Endodermal cell (in vitro differentiated cells): ENCODE measurements at regions not wholly inside any gene's neighbourhood (a gene's known extent, or its start where the extent isn't known, plus 50 kb on each side); places are given as distances from the start of the nearest gene placed in this dataset.

Experiments used
- DNase-seq: peaks from one replicate; pipeline ENCODE4 v3.0.0-alpha.2; 2017
- H3K27ac ChIP-seq: 2 replicates; pipeline ENCODE4 v1.5.1; 2013; ENCODE audit warnings: mild to moderate bottlenecking, low read depth, low read length, moderate library complexity
- H3K27me3 ChIP-seq: 2 replicates; pipeline ENCODE4 v1.6.1; 2013; ENCODE audit warnings: mild to moderate bottlenecking, low read length, moderate library complexity; ENCODE audit not compliant: insufficient read depth, control insufficient read depth, poor library complexity, severe bottlenecking
- H3K36me3 ChIP-seq: 2 replicates; pipeline ENCODE4 v1.7.0; 2013; ENCODE audit warnings: mild to moderate bottlenecking, low read length, moderate library complexity; ENCODE audit not compliant: control insufficient read depth, insufficient read depth
- H3K4me1 ChIP-seq: one replicate; pipeline ENCODE4 v1.7.0; 2013; ENCODE audit warnings: low read length; ENCODE audit not compliant: control insufficient read depth, insufficient read depth
- H3K4me3 ChIP-seq: 2 replicates; pipeline ENCODE4 v1.5.1; 2013; ENCODE audit warnings: mild to moderate bottlenecking, low read length, moderate library complexity
- H3K9ac ChIP-seq: 2 replicates; pipeline ENCODE4 v1.6.1; 2013; ENCODE audit warnings: mild to moderate bottlenecking, low read length, moderate library complexity; ENCODE audit not compliant: poor library complexity, severe bottlenecking; ENCODE audit errors: extremely low read depth
- H3K9me3 ChIP-seq: 2 replicates; pipeline ENCODE4 v1.6.1; 2013; ENCODE audit warnings: mild to moderate bottlenecking, low read length, moderate library complexity; ENCODE audit not compliant: control insufficient read depth
- H3K27ac Mint-ChIP-seq: 2 replicates; pipeline ENCODE4 v1.8.0; 2020; ENCODE audit warnings: mixed read lengths
- H3K27me3 Mint-ChIP-seq: 2 replicates; pipeline ENCODE4 v1.8.0; 2021; ENCODE audit warnings: mild to moderate bottlenecking, mixed read lengths; ENCODE audit not compliant: insufficient read depth
- H3K36me3 Mint-ChIP-seq: 2 replicates; pipeline ENCODE4 v1.8.0; 2020; ENCODE audit warnings: low read depth, mixed read lengths
- H3K4me1 Mint-ChIP-seq: 2 replicates; pipeline ENCODE4 v1.8.0; 2020; ENCODE audit warnings: mixed read lengths
- H3K4me3 Mint-ChIP-seq: 2 replicates; pipeline ENCODE4 v1.8.0; 2020; ENCODE audit warnings: mild to moderate bottlenecking, moderate library complexity, mixed read lengths
- H3K9me3 Mint-ChIP-seq: 2 replicates; pipeline ENCODE4 v1.8.0; 2020; ENCODE audit warnings: mild to moderate bottlenecking, mixed read lengths
- WGBS, 2 experiments: methylation state at CpG; one replicate each; pipeline versions ENCODE4 v1.1.5 to v1.1.7; 2013; ENCODE audit warnings: missing lambda C conversion rate in 2 of 2, mixed read lengths in 1 of 2; ENCODE audit not compliant: insufficient coverage in 1 of 2, insufficient read length in 1 of 2; 5-methylcytosine and 5-hydroxymethylcytosine counted together
- TF ChIP-seq, protein P1 (sequence below): fragments of 200-600 bp; sonication (generic); conservative IDR thresholded peaks from 2 replicates; pipeline ENCODE4 v1.5.0; 2021; ENCODE audit warnings: antibody characterized with exemption, mild to moderate bottlenecking

- Mint-ChIP-seq H3K27me3 (no peaks in the 10 kb centered on the region), H3K9me3 (no peaks in the 10 kb centered on the region), H3K27ac (no peak overlapping the region), H3K4me1 (peaks cover 17% of the 10 kb centered on the region), H3K4me3 (no peak overlapping the region), H3K36me3 (no peaks in the 10 kb centered on the region)
- WGBS, 2 experiments: 79 to 83% methylated on average over 1 to 2 of the region's 2 CpGs
- no peak overlapping the region for H3K27ac ChIP-seq
- no peaks in the 10 kb centered on the region for H3K36me3 ChIP-seq
- DNase-seq: peak; percentile 55
- peaks cover 3% of the 10 kb centered on the region for H3K4me1 ChIP-seq
- H3K9ac ChIP-seq: no peak overlapping the region
- H3K27me3 ChIP-seq: no peaks in the 10 kb centered on the region
- TF ChIP-seq, protein P1, sequence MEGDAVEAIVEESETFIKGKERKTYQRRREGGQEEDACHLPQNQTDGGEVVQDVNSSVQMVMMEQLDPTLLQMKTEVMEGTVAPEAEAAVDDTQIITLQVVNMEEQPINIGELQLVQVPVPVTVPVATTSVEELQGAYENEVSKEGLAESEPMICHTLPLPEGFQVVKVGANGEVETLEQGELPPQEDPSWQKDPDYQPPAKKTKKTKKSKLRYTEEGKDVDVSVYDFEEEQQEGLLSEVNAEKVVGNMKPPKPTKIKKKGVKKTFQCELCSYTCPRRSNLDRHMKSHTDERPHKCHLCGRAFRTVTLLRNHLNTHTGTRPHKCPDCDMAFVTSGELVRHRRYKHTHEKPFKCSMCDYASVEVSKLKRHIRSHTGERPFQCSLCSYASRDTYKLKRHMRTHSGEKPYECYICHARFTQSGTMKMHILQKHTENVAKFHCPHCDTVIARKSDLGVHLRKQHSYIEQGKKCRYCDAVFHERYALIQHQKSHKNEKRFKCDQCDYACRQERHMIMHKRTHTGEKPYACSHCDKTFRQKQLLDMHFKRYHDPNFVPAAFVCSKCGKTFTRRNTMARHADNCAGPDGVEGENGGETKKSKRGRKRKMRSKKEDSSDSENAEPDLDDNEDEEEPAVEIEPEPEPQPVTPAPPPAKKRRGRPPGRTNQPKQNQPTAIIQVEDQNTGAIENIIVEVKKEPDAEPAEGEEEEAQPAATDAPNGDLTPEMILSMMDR: peak; percentile 52
- H3K9me3 ChIP-seq: no peaks in the 10 kb centered on the region
- H3K4me3 ChIP-seq: no peak overlapping the region
These were observed 400.3 kb downstream of the ARHGEF28 start for GRCh38 chr5:74026310-74026709.

DNA sequence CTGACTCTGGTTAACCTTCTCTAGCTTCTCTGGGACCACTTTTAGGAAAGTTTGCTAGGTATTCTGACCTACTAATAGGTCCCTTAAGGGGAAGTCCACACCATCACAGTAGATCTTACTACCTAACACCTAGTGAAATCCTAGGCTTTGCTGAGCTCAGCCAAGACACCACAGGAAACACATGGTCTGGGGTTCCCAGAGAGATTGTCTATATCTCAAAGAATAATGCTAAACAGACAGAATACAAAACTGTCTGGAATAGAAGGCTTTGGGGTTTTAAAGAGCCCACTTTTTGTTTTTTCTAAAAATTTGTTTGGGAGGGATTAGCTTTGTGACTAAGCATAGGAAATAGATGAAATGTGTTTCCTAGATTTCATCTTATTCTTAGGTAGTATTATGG, 395.1 kb downstream of the ARHGEF28 start:
- DNase-seq: no peak
- Mint-ChIP-seq H3K27ac (no peak overlapping the region), H3K4me3 (no peak overlapping the region), H3K36me3 (no peaks in the 10 kb centered on the region), H3K4me1 (peaks cover 14% of the 10 kb centered on the region), H3K9me3 (no peaks in the 10 kb centered on the region), H3K27me3 (no peaks in the 10 kb centered on the region)
- H3K36me3 ChIP-seq: no peaks in the 10 kb centered on the region
- no peak overlapping the region for H3K9ac ChIP-seq
- H3K27ac ChIP-seq: no peak overlapping the region
- H3K27me3 ChIP-seq: no peaks in the 10 kb centered on the region
- H3K4me3 ChIP-seq: no peak overlapping the region
- no peaks in the 10 kb centered on the region for H3K4me1 ChIP-seq
- H3K9me3 ChIP-seq: no peaks in the 10 kb centered on the region
- TF ChIP-seq, protein P1: no peak

- 93 to 100% methylated on average over 3 to 5 of the region's 5 CpGs for WGBS, 2 experiments
- Histone ChIP-seq H3K4me3 (no peak overlapping the region), H3K27me3 (no peaks in the 10 kb centered on the region), H3K4me1 (no peaks in the 10 kb centered on the region), H3K9me3 (no peaks in the 10 kb centered on the region), H3K36me3 (no peaks in the 10 kb centered on the region), H3K9ac (no peak overlapping the region), H3K27ac (no peak overlapping the region)
- no peaks in the 10 kb centered on the region for H3K36me3 Mint-ChIP-seq
- peaks cover 7% of the 10 kb centered on the region for H3K4me1 Mint-ChIP-seq
- no peak overlapping the region for H3K27ac Mint-ChIP-seq
- TF ChIP-seq, protein P1: no peak
- no peaks in the 10 kb centered on the region for H3K27me3 Mint-ChIP-seq
- DNase-seq: no peak
- no peaks in the 10 kb centered on the region for H3K9me3 Mint-ChIP-seq
- no peak overlapping the region for H3K4me3 Mint-ChIP-seq
These were observed 394.5 kb downstream of the ARHGEF28 start for GRCh38 chr5:74020503-74020902.
